HepG2 (cell line): ENCODE measurements at regions not wholly inside any gene's neighbourhood (a gene's known extent, or its start where the extent isn't known, plus 50 kb on each side); places are given as distances from the start of the nearest gene placed in this dataset.

Experiments used
- AGO1 ChIP-seq: fragments of 200-400 bp; formaldehyde crosslinking; IDR thresholded peaks from 2 replicates; pipeline ENCODE4 v1.6.1; 2017; ENCODE audit warnings: mild to moderate bottlenecking, low read depth, low read length, moderate library complexity; ENCODE audit not compliant: poor library complexity, severe bottlenecking
- CBX1 ChIP-seq: IDR thresholded peaks from one replicate; pipeline ENCODE4 v1.6.1; 2016; ENCODE audit warnings: antibody characterized with exemption, low read depth
- CHD4 ChIP-seq: fragments of 200-600 bp; sonication (generic); IDR thresholded peaks from 2 replicates; pipeline ENCODE4 v1.7.0; 2017; ENCODE audit warnings: mild to moderate bottlenecking, low read length, borderline replicate concordance
- FLYWCH1 ChIP-seq: sonication (generic); formaldehyde crosslinking; IDR thresholded peaks from 2 replicates; pipeline ENCODE4 v1.8.1; 2023; ENCODE audit warnings: mild to moderate bottlenecking, missing genetic modification reagents
- FOSL1 ChIP-seq: sonication (generic); formaldehyde crosslinking; IDR thresholded peaks from 2 replicates; pipeline ENCODE4 v1.9.0; 2021; ENCODE audit warnings: missing genetic modification reagents, borderline replicate concordance
- FOXP1 ChIP-seq, 2 experiments: fragments of 450-650 bp in 1 of 2; IDR thresholded peaks; 2 replicates each; pipeline ENCODE4 v1.6.1; 2017 to 2018; ENCODE audit warnings: antibody characterized with exemption in 1 of 2
- HOXA9 ChIP-seq: sonication (generic); formaldehyde crosslinking; IDR thresholded peaks from 2 replicates; pipeline ENCODE4 v1.8.1; 2022; ENCODE audit warnings: missing genetic modification reagents, mild to moderate bottlenecking, moderate library complexity, borderline replicate concordance
- KDM3A ChIP-seq: IDR thresholded peaks from 2 replicates; pipeline ENCODE4 v1.6.1; 2018; ENCODE audit warnings: low read depth, missing compliant biosample characterization
- MED1 ChIP-seq: sonication (generic); formaldehyde crosslinking; IDR thresholded peaks from 2 replicates; pipeline ENCODE4 v1.4.0; 2020; ENCODE audit warnings: missing genetic modification reagents
- NCOA2 ChIP-seq: sonication (generic); formaldehyde crosslinking; IDR thresholded peaks from 2 replicates; pipeline ENCODE4 v1.8.0; 2022; ENCODE audit warnings: inconsistent platforms
- NFYB ChIP-seq: sonication (generic); formaldehyde crosslinking; IDR thresholded peaks from 2 replicates; pipeline ENCODE4 v1.4.0; 2020; ENCODE audit warnings: missing genetic modification reagents
- PLRG1 ChIP-seq: fragments of 450-650 bp; conservative IDR thresholded peaks from 2 replicates; pipeline ENCODE4 v1.6.1; 2016
- PRPF4 ChIP-seq: fragments of 200-400 bp; formaldehyde crosslinking; IDR thresholded peaks from 2 replicates; pipeline ENCODE4 v1.6.1; 2016; ENCODE audit warnings: low read length, low read depth; ENCODE audit not compliant: poor library complexity, severe bottlenecking
- REXO4 ChIP-seq: sonication (generic); formaldehyde crosslinking; IDR thresholded peaks from 2 replicates; pipeline ENCODE4 v1.8.0; 2022; ENCODE audit warnings: missing genetic modification reagents, mild to moderate bottlenecking, borderline replicate concordance
- RXRB ChIP-seq: IDR thresholded peaks from 2 replicates; pipeline ENCODE4 v1.6.1; 2016; ENCODE audit warnings: borderline replicate concordance, missing genetic modification reagents, missing compliant biosample characterization
- TP53 ChIP-seq: sonication (generic); formaldehyde crosslinking; conservative IDR thresholded peaks from 2 replicates; pipeline ENCODE4 v1.4.0; 2020; ENCODE audit warnings: missing genetic modification reagents
- ZNF296 ChIP-seq: sonication (generic); formaldehyde crosslinking; conservative IDR thresholded peaks from 2 replicates; pipeline ENCODE4 v1.5.0; 2020; ENCODE audit warnings: mild to moderate bottlenecking, missing genetic modification reagents
- ZNF550 ChIP-seq: sonication (generic); formaldehyde crosslinking; IDR thresholded peaks from 2 replicates; pipeline ENCODE4 v1.4.0; 2020; ENCODE audit warnings: mild to moderate bottlenecking, missing genetic modification reagents, borderline replicate concordance
- ZNF768 ChIP-seq: sonication (generic); formaldehyde crosslinking; IDR thresholded peaks from 2 replicates; pipeline ENCODE4 v1.4.0; 2020; ENCODE audit warnings: missing genetic modification reagents
- TF ChIP-seq, protein P1 (sequence below): sonication (generic); formaldehyde crosslinking; IDR thresholded peaks from 2 replicates; pipeline ENCODE4 v1.8.1; 2023; ENCODE audit warnings: mild to moderate bottlenecking, missing genetic modification reagents
- TF ChIP-seq, protein P2 (sequence below): sonication (generic); formaldehyde crosslinking; IDR thresholded peaks from 2 replicates; pipeline ENCODE4 v1.4.0; 2020; ENCODE audit warnings: missing genetic modification reagents
- TF ChIP-seq, protein P3 (sequence below): IDR thresholded peaks from 2 replicates; pipeline ENCODE4 v1.4.0; 2020; ENCODE audit warnings: mild to moderate bottlenecking, missing genetic modification reagents
- TF ChIP-seq, protein P4 (sequence below): sonication (generic); formaldehyde crosslinking; IDR thresholded peaks from 2 replicates; pipeline ENCODE4 v1.8.0; 2022; ENCODE audit warnings: mild to moderate bottlenecking, missing genetic modification reagents; ENCODE audit not compliant: insufficient replicate concordance

DNA sequence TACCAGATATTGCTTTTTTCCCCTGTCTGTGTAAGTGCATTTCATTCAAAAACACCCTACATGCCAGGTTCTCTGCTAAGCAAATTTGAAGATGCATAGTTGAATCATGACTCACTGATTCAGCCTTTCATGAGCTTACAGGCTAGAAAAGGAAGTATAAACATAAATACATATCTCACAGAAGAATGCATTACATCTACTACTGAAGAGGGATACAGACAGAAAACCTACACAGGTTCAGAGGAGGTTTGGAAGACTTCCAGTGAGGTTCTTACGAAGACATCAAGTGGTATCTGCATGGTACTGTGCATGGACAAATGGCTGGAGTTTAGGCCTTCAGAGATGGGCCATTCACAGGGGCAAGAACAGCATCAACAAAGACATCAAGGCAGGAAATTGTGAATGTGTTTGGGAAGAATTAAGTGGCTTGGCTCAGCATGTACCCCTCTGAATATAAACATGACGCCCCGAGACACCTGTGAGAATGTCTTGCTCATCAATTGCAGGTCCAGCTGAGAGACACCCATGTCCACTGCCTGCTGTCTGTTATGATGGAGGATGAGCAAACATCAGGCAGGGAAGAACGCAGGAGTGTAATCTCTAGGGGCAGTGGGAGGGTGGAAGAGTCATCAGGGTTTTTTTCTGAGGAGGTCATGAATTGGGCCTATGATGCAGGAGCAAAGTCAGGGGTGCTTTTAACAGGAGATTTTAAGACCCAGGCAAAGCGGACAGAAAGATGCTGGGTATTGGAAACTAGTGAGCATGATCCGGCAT, 105.1 kb upstream of the GALNT15 start (continued):
- no peak for TF ChIP-seq HOXA9 (CRISPR knock-in tag)
- no peak for TF ChIP-seq ZNF550
- TF ChIP-seq AGO1 = no peak
- TF ChIP-seq FLYWCH1 (CRISPR knock-in tag) = no peak
- peak; percentile 60 for TF ChIP-seq MED1 (CRISPR knock-in tag)
- TF ChIP-seq TP53 (CRISPR knock-in tag) = no peak
- TF ChIP-seq FOSL1 (CRISPR knock-in tag) = peak; percentile 76; the same call in 1 of the 2 replicates
- no peak for TF ChIP-seq CHD4
- TF ChIP-seq NFYB = no peak
- TF ChIP-seq PRPF4 = no peak
- TF ChIP-seq ZNF768 (CRISPR knock-in tag) = no peak
- TF ChIP-seq, protein P1, sequence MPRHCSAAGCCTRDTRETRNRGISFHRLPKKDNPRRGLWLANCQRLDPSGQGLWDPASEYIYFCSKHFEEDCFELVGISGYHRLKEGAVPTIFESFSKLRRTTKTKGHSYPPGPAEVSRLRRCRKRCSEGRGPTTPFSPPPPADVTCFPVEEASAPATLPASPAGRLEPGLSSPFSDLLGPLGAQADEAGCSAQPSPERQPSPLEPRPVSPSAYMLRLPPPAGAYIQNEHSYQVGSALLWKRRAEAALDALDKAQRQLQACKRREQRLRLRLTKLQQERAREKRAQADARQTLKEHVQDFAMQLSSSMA (CRISPR knock-in tag) = no peak
- no peak for TF ChIP-seq CBX1
- no peak for TF ChIP-seq KDM3A (CRISPR knock-in tag)
- peak; percentile 29; the same call in 1 of the 2 replicates for TF ChIP-seq NCOA2 (CRISPR knock-in tag)
- TF ChIP-seq FOXP1 (IDR thresholded peaks at IDR 0.05) = no peak
- TF ChIP-seq FOXP1 (CRISPR knock-in tag; IDR thresholded peaks at IDR 0.05) = peak; percentile 73
- TF ChIP-seq RXRB (CRISPR knock-in tag) = peak; percentile 42; the same call in 1 of the 2 replicates
- TF ChIP-seq, protein P2, sequence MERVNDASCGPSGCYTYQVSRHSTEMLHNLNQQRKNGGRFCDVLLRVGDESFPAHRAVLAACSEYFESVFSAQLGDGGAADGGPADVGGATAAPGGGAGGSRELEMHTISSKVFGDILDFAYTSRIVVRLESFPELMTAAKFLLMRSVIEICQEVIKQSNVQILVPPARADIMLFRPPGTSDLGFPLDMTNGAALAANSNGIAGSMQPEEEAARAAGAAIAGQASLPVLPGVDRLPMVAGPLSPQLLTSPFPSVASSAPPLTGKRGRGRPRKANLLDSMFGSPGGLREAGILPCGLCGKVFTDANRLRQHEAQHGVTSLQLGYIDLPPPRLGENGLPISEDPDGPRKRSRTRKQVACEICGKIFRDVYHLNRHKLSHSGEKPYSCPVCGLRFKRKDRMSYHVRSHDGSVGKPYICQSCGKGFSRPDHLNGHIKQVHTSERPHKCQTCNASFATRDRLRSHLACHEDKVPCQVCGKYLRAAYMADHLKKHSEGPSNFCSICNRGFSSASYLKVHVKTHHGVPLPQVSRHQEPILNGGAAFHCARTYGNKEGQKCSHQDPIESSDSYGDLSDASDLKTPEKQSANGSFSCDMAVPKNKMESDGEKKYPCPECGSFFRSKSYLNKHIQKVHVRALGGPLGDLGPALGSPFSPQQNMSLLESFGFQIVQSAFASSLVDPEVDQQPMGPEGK (CRISPR knock-in tag) = no peak
- TF ChIP-seq ZNF296 = no peak
- TF ChIP-seq, protein P3, sequence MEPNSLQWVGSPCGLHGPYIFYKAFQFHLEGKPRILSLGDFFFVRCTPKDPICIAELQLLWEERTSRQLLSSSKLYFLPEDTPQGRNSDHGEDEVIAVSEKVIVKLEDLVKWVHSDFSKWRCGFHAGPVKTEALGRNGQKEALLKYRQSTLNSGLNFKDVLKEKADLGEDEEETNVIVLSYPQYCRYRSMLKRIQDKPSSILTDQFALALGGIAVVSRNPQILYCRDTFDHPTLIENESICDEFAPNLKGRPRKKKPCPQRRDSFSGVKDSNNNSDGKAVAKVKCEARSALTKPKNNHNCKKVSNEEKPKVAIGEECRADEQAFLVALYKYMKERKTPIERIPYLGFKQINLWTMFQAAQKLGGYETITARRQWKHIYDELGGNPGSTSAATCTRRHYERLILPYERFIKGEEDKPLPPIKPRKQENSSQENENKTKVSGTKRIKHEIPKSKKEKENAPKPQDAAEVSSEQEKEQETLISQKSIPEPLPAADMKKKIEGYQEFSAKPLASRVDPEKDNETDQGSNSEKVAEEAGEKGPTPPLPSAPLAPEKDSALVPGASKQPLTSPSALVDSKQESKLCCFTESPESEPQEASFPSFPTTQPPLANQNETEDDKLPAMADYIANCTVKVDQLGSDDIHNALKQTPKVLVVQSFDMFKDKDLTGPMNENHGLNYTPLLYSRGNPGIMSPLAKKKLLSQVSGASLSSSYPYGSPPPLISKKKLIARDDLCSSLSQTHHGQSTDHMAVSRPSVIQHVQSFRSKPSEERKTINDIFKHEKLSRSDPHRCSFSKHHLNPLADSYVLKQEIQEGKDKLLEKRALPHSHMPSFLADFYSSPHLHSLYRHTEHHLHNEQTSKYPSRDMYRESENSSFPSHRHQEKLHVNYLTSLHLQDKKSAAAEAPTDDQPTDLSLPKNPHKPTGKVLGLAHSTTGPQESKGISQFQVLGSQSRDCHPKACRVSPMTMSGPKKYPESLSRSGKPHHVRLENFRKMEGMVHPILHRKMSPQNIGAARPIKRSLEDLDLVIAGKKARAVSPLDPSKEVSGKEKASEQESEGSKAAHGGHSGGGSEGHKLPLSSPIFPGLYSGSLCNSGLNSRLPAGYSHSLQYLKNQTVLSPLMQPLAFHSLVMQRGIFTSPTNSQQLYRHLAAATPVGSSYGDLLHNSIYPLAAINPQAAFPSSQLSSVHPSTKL (CRISPR knock-in tag) = peak; percentile 87
- TF ChIP-seq, protein P4, sequence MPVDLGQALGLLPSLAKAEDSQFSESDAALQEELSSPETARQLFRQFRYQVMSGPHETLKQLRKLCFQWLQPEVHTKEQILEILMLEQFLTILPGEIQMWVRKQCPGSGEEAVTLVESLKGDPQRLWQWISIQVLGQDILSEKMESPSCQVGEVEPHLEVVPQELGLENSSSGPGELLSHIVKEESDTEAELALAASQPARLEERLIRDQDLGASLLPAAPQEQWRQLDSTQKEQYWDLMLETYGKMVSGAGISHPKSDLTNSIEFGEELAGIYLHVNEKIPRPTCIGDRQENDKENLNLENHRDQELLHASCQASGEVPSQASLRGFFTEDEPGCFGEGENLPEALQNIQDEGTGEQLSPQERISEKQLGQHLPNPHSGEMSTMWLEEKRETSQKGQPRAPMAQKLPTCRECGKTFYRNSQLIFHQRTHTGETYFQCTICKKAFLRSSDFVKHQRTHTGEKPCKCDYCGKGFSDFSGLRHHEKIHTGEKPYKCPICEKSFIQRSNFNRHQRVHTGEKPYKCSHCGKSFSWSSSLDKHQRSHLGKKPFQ (CRISPR knock-in tag) = no peak
- no peak for TF ChIP-seq REXO4 (CRISPR knock-in tag)
- no peak for TF ChIP-seq PLRG1
